NK-92 treated with Interleukin-12 subunit alpha and Interleukin-12 subunit beta, amount 100 ng/mL, for 24 hours (cell line): ENCODE measurements at regions not wholly inside any gene's neighbourhood (a gene's known extent, or its start where the extent isn't known, plus 50 kb on each side); places are given as distances from the start of the nearest gene placed in this dataset.

ENCODE experiments used
- DNase-seq: peaks from one replicate; lab custom pipeline; 2025; lab: John Stamatoyannopoulos, UW

DNA sequence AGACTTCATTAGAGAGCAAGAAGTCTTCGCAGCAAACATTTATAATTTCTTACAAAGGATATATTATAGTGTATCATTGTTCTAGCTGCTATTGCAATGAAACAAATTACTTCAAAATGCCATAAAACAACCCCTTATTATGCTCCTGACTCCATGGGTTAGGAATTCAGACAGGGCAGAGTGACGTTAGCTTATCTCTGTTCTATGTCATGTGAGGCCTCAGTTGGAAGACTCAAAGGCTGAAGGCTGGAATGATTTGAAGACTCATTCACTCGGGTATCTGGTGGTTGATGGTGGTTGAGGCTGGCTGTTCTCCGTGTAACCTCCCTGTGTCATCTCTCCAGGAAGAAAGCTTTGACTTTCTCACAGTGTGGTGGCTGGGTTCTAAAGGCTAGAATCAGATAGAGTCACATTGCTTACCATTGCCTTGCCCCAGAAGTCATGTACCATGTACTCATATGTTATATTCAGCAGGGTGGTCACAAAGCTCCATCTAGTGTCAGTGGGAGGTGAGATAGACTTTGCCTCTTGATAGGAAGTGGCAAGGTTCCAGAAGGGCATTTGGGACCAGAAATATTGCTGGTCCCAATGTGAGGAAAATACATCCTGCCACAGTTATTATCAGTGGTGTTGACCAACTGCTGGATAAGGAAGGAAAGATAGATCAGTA lies 226.9 kb downstream of the TMEM38B start:
- no peak for DNase-seq

GRCh38 chr9:105928416-105928815 lies 234.1 kb downstream of the TMEM38B start:
- no peak for DNase-seq

- no peak for DNase-seq
Observed at GRCh38 chr9:105930011-105930627, 235.8 kb downstream of the TMEM38B start.

GRCh38 chr9:105932276-105932675 lies 237.9 kb downstream of the TMEM38B start:
- no peak for DNase-seq

DNA sequence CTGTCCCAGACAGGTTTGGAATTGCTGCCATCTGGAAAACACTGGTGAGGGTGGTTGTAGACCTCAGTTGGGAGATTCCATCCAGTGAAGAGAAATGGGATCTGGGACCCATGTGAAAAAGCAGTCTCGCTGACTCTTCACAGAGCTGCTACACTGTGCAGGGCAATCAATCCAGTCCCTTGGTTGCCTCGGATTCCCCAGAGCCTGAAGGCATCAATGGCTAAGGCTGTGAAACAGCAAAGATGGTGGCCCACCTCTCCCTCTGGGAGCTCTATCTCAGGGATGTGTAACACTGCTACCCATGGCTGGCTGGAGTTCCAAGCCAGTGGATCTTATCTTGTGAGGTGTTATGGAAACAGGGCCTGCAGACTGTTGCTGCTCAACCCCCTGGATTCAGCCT lies 256.1 kb downstream of the TMEM38B start:
- no peak for DNase-seq

GRCh38 chr9:105950894-105951293 lies 256.6 kb downstream of the TMEM38B start:
- DNase-seq: no peak

DNA sequence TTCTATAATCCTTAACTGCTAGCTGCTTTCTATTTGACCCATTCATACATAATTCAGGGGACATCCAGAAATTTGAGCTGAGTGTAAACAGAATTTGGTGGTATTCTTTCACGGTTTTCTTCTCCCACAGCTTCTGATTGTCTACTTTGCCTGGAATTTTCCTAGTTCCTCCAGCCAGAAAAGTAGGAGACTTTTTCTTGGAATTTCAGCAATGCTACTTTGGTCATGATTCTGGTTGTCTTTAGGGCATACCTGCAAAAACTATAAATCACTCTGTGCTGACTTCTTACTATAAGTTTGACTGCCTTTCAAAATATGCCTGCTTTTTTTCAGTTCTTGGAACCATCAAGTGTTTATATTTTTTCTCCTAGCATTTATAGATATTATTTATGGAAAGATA lies 260.2 kb downstream of the TMEM38B start:
- no peak for DNase-seq

DNA sequence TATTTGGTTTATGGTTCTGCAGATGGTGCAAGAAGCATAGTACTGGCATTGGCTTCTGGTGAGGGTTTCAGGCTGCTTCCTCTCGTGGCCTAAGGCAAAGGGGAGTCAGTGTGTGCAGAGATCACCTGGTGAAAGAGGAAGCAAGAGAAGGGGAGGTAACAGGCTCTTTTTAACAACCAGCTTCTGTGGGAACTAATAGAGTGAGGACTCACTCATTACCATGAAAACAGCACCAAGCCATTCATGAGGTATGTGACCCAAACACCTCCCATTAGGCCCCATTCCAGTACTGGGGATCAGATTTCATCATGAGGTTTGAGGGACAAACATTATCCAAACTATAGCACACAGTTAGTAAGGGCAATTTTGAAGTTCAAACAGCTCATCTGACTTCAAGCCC lies 263.5 kb downstream of the TMEM38B start:
- DNase-seq: no peak

GRCh38 chr9:105958587-105958986 lies 264.2 kb downstream of the TMEM38B start:
- no peak for DNase-seq

DNA sequence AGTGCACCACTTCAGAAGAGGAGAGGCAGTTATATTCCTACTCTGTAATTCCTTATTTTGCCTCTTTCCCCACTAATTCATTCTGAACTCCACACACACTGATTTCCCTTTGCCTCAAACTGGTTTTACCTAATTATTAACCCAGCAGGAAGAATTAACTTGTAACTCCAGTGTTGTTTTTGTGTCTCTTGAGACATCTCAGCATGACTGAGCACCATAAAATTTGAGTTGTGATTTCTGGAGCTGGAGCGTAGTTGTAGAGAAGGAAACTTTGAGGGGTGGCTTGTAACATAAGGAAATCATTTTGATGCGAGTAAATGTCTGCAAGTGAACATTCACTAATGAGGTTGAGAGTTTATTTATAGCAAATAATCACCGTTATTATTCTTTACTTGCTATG lies 265.2 kb downstream of the TMEM38B start:
- no peak for DNase-seq

DNA sequence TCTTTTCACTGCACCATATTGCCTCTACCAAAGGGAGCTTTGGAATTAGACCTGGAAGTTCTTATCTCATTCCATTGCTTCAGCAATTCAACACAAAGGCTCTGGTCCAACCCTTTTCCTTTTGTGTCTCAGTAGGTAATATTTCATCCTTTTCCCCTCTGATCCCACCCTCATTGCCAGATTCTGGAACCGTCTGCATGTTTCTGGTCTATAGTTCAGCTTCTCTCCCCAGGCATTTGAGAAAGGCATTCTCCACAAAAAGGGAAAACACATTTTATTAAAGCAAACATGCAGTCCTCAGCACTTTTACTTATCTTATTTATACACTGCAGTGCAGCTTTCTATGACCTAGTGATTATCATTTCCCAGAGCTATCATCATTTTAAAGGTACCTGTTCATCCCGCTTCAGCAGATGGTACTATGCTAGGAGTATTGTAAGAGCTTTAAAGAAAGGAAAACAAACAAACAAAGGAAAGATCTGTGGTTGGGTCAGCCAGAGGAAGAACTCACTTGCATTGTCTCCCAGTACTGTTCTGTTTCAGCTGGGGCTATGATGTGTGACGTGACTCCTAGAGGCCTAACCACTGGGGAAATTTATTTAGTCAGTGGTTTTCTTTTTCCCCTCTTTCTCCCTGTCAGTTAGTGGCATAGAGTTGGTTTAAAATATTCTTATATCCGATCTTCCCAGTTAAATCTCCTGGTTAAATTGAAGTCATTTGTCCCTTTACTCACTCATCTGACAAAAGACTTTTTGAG lies 269.2 kb downstream of the TMEM38B start:
- no peak for DNase-seq

- no peak for DNase-seq
Observed at GRCh38 chr9:105964156-105964555, 269.8 kb downstream of the TMEM38B start.

- DNase-seq: no peak
Observed at GRCh38 chr9:105966834-105967233, 272.5 kb downstream of the TMEM38B start.

- DNase-seq: no peak
Observed at GRCh38 chr9:105967248-105967647, 272.9 kb downstream of the TMEM38B start.

DNA sequence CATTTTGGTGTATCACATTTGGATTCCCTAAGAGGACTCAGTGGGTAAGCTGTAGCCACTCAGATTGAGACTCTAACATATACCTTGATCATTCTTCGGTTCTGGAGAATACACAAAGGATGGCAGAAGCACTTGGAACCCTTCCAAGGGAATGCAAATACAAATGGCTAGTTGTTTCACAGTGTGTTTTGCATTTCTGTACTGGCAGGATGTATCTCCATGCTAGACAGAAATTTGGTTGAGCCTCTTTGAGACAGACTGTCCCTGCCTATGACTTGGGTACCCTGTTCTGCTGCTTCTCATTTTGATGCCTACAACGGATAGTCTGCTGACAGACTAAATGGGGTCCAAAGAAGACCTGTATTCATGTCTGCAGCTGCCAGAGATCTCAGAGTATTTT lies 273.5 kb downstream of the TMEM38B start:
- no peak for DNase-seq

DNA sequence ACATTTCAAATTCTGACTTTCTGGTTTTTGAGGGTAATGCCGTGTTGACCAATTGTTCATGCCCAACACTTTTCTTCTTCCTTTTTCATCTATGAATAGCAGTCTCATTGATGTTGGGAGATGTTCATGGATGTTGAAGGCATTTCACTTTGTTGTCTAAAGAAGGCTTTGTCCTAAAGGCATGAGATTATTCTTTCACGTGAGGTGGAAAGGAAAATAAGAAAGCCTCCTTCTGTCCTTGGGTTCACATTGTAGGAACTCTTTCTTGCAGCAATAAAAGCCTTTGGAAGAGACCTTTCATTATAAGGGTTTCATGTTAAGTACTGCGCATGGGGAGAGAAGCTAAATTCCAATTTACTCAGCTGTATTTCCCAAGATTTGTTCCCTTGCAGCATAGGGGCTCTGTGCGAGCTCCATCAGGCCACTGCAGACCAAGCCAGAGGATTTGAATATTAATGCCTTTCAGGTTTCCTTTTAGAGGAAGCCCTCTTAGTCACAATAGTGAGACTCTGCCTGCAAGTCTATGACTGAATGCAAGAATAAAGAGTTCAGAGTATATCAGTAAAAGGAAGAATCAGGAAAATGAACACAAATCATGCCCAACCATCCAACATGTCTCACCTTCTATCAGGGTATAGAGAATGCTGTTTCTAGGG lies 274.6 kb downstream of the TMEM38B start:
- no peak for DNase-seq

DNA sequence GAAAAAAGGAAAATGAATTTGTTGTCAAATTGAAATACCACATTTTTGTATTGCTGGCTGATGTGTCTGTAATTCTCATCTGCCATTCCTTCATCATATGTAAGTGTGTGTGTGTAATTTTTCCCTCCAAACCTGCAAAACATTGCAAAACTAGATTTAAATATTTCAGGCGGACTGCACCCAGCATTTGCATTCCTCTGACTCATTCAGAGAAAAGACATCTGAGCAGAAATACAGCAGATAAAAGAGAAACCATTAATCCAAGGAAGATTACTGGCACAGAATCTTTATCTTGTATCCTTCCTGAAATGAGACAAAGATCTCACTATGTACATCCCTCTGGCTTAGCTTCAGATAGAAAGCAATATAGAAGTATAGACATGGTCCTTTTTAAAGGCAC lies 275.3 kb downstream of the TMEM38B start:
- DNase-seq: no peak

GRCh38 chr9:105971986-105972385 lies 277.6 kb downstream of the TMEM38B start:
- no peak for DNase-seq

- DNase-seq: no peak
Observed at GRCh38 chr9:105972466-105973204, 278.3 kb downstream of the TMEM38B start.

GRCh38 chr9:105973951-105974351 lies 279.6 kb downstream of the TMEM38B start:
- DNase-seq: no peak

- no peak for DNase-seq
Observed at GRCh38 chr9:105975886-105976645, 281.7 kb downstream of the TMEM38B start.
